Naive thymus-derived CD4-positive, alpha-beta T cell (primary cell): ENCODE measurements at regions not wholly inside any gene's neighbourhood (a gene's known extent, or its start where the extent isn't known, plus 50 kb on each side); places are given as distances from the start of the nearest gene placed in this dataset.

Experiments
- ATAC-seq: fragments of 150-1000 bp; cut with Tn5 transposase; 2 replicates; pipeline ENCODE4 v1.10.0; 2021; ENCODE audit warnings: mild to moderate bottlenecking, moderate library complexity
- CTCF ChIA-PET: fragments of 350-600 bp; sonication (Branson Sonifier 250); formaldehyde crosslinking; loops from one replicate; lab custom pipeline; 2021; ENCODE audit warnings: antibody characterized with exemption; lab: Charles Lee
- POLR2A ChIA-PET: fragments of 350-600 bp; sonication (Branson Sonifier 250); formaldehyde crosslinking; loops from one replicate; lab custom pipeline; 2021; ENCODE audit warnings: antibody characterized with exemption, inconsistent platforms; lab: Charles Lee
- DNase-seq, 9 donors: peaks; one replicate each; pipeline versions ENCODE4 v3.0.0 to v3.0.0-alpha.2; 2020 to 2022; ENCODE audit warnings: mixed read lengths in 1 of 9
- H3K27ac ChIP-seq: one replicate; pipeline ENCODE4 v1.7.0; 2013; ENCODE audit warnings: mild to moderate bottlenecking, low read depth, low read length, moderate library complexity
- H3K27me3 ChIP-seq, 2 donors: one replicate each; pipeline ENCODE4 v1.7.0; 2013; ENCODE audit warnings: low read length in 2 of 2, mild to moderate bottlenecking in 2 of 2, moderate library complexity in 2 of 2; ENCODE audit not compliant: control insufficient read depth in 2 of 2, insufficient read depth in 2 of 2
- H3K36me3 ChIP-seq, 3 experiments: 1 replicate in 2 of 3; 2 replicates in 1 of 3; pipeline ENCODE4 v1.7.0; 2013; ENCODE audit warnings: low read length in 3 of 3, mild to moderate bottlenecking in 3 of 3, moderate library complexity in 1 of 3; ENCODE audit not compliant: insufficient read depth in 3 of 3, control insufficient read depth in 2 of 3
- H3K4me1 ChIP-seq, 2 donors: one replicate each; pipeline ENCODE4 v1.7.0; 2013; ENCODE audit warnings: low read length in 2 of 2, mild to moderate bottlenecking in 2 of 2, moderate library complexity in 1 of 2; ENCODE audit not compliant: control insufficient read depth in 2 of 2, insufficient read depth in 2 of 2
- H3K4me3 ChIP-seq: 2 replicates; pipeline ENCODE4 v1.7.0; 2013; ENCODE audit warnings: mild to moderate bottlenecking, low read length
- H3K9me3 ChIP-seq, 3 experiments: 1 replicate in 2 of 3; 2 replicates in 1 of 3; pipeline ENCODE4 v1.7.0; 2013; ENCODE audit warnings: low read length in 3 of 3; ENCODE audit not compliant: control insufficient read depth in 2 of 3
- H3K27ac Mint-ChIP-seq, 9 donors: one replicate each; pipeline ENCODE4 v1.8.0; 2020 to 2022; ENCODE audit warnings: mixed read lengths in 9 of 9, mild to moderate bottlenecking in 8 of 9, moderate library complexity in 5 of 9, inconsistent platforms in 2 of 9
- H3K27me3 Mint-ChIP-seq, 5 donors: one replicate each; pipeline ENCODE4 v1.8.0; 2021 to 2022; ENCODE audit warnings: mixed read lengths in 5 of 5, mild to moderate bottlenecking in 1 of 5
- H3K36me3 Mint-ChIP-seq, 5 donors: one replicate each; pipeline ENCODE4 v1.8.0; 2020 to 2022; ENCODE audit warnings: mixed read lengths in 5 of 5, mild to moderate bottlenecking in 3 of 5, inconsistent platforms in 1 of 5
- H3K4me1 Mint-ChIP-seq, 7 donors: one replicate each; pipeline ENCODE4 v1.8.0; 2020 to 2022; ENCODE audit warnings: mixed read lengths in 7 of 7, mild to moderate bottlenecking in 3 of 7, inconsistent platforms in 1 of 7
- H3K4me3 Mint-ChIP-seq, 10 donors: one replicate each; pipeline ENCODE4 v1.8.0; 2020 to 2022; ENCODE audit warnings: mild to moderate bottlenecking in 10 of 10, mixed read lengths in 10 of 10, moderate library complexity in 6 of 10, inconsistent platforms in 2 of 10
- H3K9me3 Mint-ChIP-seq, 11 donors: one replicate each; pipeline ENCODE4 v1.8.0; 2020 to 2022; ENCODE audit warnings: mixed read lengths in 11 of 11, mild to moderate bottlenecking in 4 of 11, inconsistent platforms in 1 of 11, moderate library complexity in 1 of 11
- intact Hi-C, 2 donors: fragments of 100-400 bp; cut with micrococcal nuclease; formaldehyde crosslinking; loops; one replicate each; pipeline ENCODE4 v1.15.1; 2023

- Histone ChIP-seq H3K4me1 (peaks cover 0 to under 1% of the 10 kb centered on the region in 2 donors), H3K9me3 (no peaks in the 10 kb centered on the region), H3K27me3 (no peaks in the 10 kb centered on the region), H3K27ac (no peak overlapping the region), H3K36me3 (no peaks in the 10 kb centered on the region), H3K4me3 (no peak overlapping the region)
- Mint-ChIP-seq H3K27me3 (peaks cover 0 to 7% (median 0%) of the 10 kb centered on the region in 5 donors), H3K27ac (peak overlapping the region in 2 of 9 donors; percentile 4 to 87), H3K36me3 (peaks cover 0 to 4% (median 0%) of the 10 kb centered on the region in 5 donors), H3K9me3 (peaks cover 0 to 4% (median 0%) of the 10 kb centered on the region in 11 donors), H3K4me3 (peak overlapping the region in 3 of 10 donors; percentile 5 to 52 (median 30)), H3K4me1 (peaks cover 8 to 19% (median 12%) of the 10 kb centered on the region in 7 donors)
- ATAC-seq (no peak), DNase-seq (no peak)
- ChIA-PET POLR2A (interaction anchor here (1.1 kb wide), 1 partner anchor 649 kb away, joined by 3 read pairs; the partner anchor contains the start of gene ARPC3), CTCF (no interaction called here)
- intact Hi-C loops: loop anchor here in 1 of 2 donors (10.0 kb wide), 1 partner anchor 64 kb away; the partner anchor contains the start of gene CUX2
Measured at GRCh38 chr12:111099186-111099585, 178.8 kb upstream of the MYL2 start.

GRCh38 chr12:111094157-111095010 is 174.0 kb upstream of the MYL2 start:
- H3K36me3 Mint-ChIP-seq: no peaks in the 10 kb centered on the region
- CTCF ChIA-PET: interaction anchor here (0.6 to 1.5 kb wide), 2 partner anchors 18 to 660 kb away, joined by 3 to 4 read pairs; no protein-coding TSS in a partner anchor
- Histone ChIP-seq H3K4me1 (peaks cover 0 to 14% of the 10 kb centered on the region in 2 donors), H3K27me3 (no peaks in the 10 kb centered on the region), H3K27ac (no peak overlapping the region), H3K36me3 (no peaks in the 10 kb centered on the region), H3K9me3 (no peaks in the 10 kb centered on the region), H3K4me3 (no peak overlapping the region)
- POLR2A ChIA-PET: interaction anchor here (0.6 to 1.5 kb wide), 2 partner anchors 9 to 37 kb away, joined by 3 to 5 read pairs; no protein-coding TSS in a partner anchor
- peaks cover 11 to 37% (median 25%) of the 10 kb centered on the region in 7 donors for H3K4me1 Mint-ChIP-seq
- H3K9me3 Mint-ChIP-seq: no peaks in the 10 kb centered on the region
- intact Hi-C loops: loop anchor here in 1 of 2 donors (10.0 kb wide), 1 partner anchor 60 kb away; the partner anchor contains the start of gene CUX2
- peak overlapping the region in 4 of 10 donors; percentile 55 to 75 (median 66) for H3K4me3 Mint-ChIP-seq
- peaks cover 0 to 17% (median 0%) of the 10 kb centered on the region in 5 donors for H3K27me3 Mint-ChIP-seq
- DNase-seq (no peak), ATAC-seq (no peak)
- H3K27ac Mint-ChIP-seq: peak overlapping the region in 3 of 9 donors; percentile 20 to 45 (median 26)

- Mint-ChIP-seq H3K4me3 (peak overlapping the region in 9 of 10 donors; percentile 55 to 75 (median 69)), H3K27ac (peak overlapping the region in 6 of 9 donors; percentile 26 to 90 (median 59)), H3K9me3 (no peaks in the 10 kb centered on the region), H3K27me3 (peaks cover 0 to 17% (median 0%) of the 10 kb centered on the region in 5 donors), H3K36me3 (no peaks in the 10 kb centered on the region), H3K4me1 (peaks cover 5 to 29% (median 18%) of the 10 kb centered on the region in 7 donors)
- DNase-seq (peak in 6 of 9 donors; percentile 19 to 36 (median 26)), ATAC-seq (peak; percentile 73)
- Histone ChIP-seq H3K27ac (no peak overlapping the region), H3K4me3 (no peak overlapping the region), H3K27me3 (no peaks in the 10 kb centered on the region), H3K4me1 (peaks cover 0 to 14% of the 10 kb centered on the region in 2 donors), H3K9me3 (no peaks in the 10 kb centered on the region), H3K36me3 (no peaks in the 10 kb centered on the region)
- ChIA-PET POLR2A (interaction anchor here (1.5 to 2.0 kb wide), 2 partner anchors 9 to 37 kb away, joined by 5 read pairs; no protein-coding TSS in a partner anchor), CTCF (interaction anchor here (0.5 to 1.5 kb wide), 2 partner anchors 17 to 1995 kb away, joined by 3 to 4 read pairs; no protein-coding TSS in a partner anchor)
- intact Hi-C loops: loop anchor here in 1 of 2 donors (10.0 kb wide), 1 partner anchor 59 kb away; the partner anchor contains the start of gene CUX2
Measured at GRCh38 chr12:111093428-111094142, 173.2 kb upstream of the MYL2 start.

- H3K27me3 Mint-ChIP-seq: peaks cover 0 to 17% (median 0%) of the 10 kb centered on the region in 5 donors
- DNase-seq: no peak
- ChIA-PET POLR2A (no interaction called here), CTCF (no interaction called here)
- Histone ChIP-seq H3K27me3 (no peaks in the 10 kb centered on the region), H3K36me3 (no peaks in the 10 kb centered on the region), H3K27ac (no peak overlapping the region), H3K4me1 (peaks cover 0 to 14% of the 10 kb centered on the region in 2 donors), H3K4me3 (no peak overlapping the region), H3K9me3 (no peaks in the 10 kb centered on the region)
- no peak overlapping the region for H3K27ac Mint-ChIP-seq
- peaks cover 6 to 29% (median 18%) of the 10 kb centered on the region in 7 donors for H3K4me1 Mint-ChIP-seq
- H3K36me3 Mint-ChIP-seq: no peaks in the 10 kb centered on the region
- H3K4me3 Mint-ChIP-seq: no peak overlapping the region
- intact Hi-C loops: loop anchor here in 1 of 2 donors (10.0 kb wide), 1 partner anchor 56 kb away; the partner anchor contains the start of gene CUX2
- no peak for ATAC-seq
- no peaks in the 10 kb centered on the region for H3K9me3 Mint-ChIP-seq
Measured at GRCh38 chr12:111091051-111091450, 170.7 kb upstream of the MYL2 start.

GRCh38 chr12:111089616-111090015 is 169.2 kb upstream of the MYL2 start:
- Mint-ChIP-seq H3K27ac (peak overlapping the region in 2 of 9 donors; percentile 54 to 63), H3K27me3 (peaks cover 0 to 17% (median 3%) of the 10 kb centered on the region in 5 donors), H3K4me3 (no peak overlapping the region), H3K4me1 (peaks cover 8 to 29% (median 18%) of the 10 kb centered on the region in 7 donors), H3K9me3 (peaks cover 0 to 3% (median 0%) of the 10 kb centered on the region in 11 donors), H3K36me3 (peaks cover 0 to 4% (median 0%) of the 10 kb centered on the region in 5 donors)
- H3K9me3 ChIP-seq: no peaks in the 10 kb centered on the region
- no peak for DNase-seq
- ChIA-PET POLR2A (interaction anchor here (0.6 kb wide), 2 partner anchors 47 to 127 kb away, joined by 3 read pairs; no protein-coding TSS in a partner anchor), CTCF (no interaction called here)
- no peak for ATAC-seq
- peaks cover 0 to 14% of the 10 kb centered on the region in 2 donors for H3K4me1 ChIP-seq
- H3K27me3 ChIP-seq: no peaks in the 10 kb centered on the region
- intact Hi-C loops: loop anchor here in 1 of 2 donors (10.0 kb wide), 1 partner anchor 55 kb away; the partner anchor contains the start of gene CUX2
- no peak overlapping the region for H3K27ac ChIP-seq
- H3K36me3 ChIP-seq: no peaks in the 10 kb centered on the region
- H3K4me3 ChIP-seq: no peak overlapping the region

GRCh38 chr12:111088409-111088808 is 168.0 kb upstream of the MYL2 start:
- ATAC-seq (no peak), DNase-seq (no peak)
- Histone ChIP-seq H3K27me3 (no peaks in the 10 kb centered on the region), H3K9me3 (no peaks in the 10 kb centered on the region), H3K4me3 (no peak overlapping the region), H3K4me1 (peaks cover 0 to 5% of the 10 kb centered on the region in 2 donors), H3K27ac (no peak overlapping the region), H3K36me3 (no peaks in the 10 kb centered on the region)
- intact Hi-C loops: no loop called here
- peaks cover 0 to 11% (median 0%) of the 10 kb centered on the region in 5 donors for H3K27me3 Mint-ChIP-seq
- H3K27ac Mint-ChIP-seq: no peak overlapping the region
- ChIA-PET POLR2A (no interaction called here), CTCF (no interaction called here)
- peaks cover 0 to 3% (median 0%) of the 10 kb centered on the region in 11 donors for H3K9me3 Mint-ChIP-seq
- H3K36me3 Mint-ChIP-seq: peaks cover 0 to 4% (median 0%) of the 10 kb centered on the region in 5 donors
- no peak overlapping the region for H3K4me3 Mint-ChIP-seq
- H3K4me1 Mint-ChIP-seq: peaks cover 2 to 16% (median 9%) of the 10 kb centered on the region in 7 donors
